ENCODE measurements at regions not wholly inside any gene's neighbourhood (a gene's known extent, or its start where the extent isn't known, plus 50 kb on each side); places are given as distances from the start of the nearest gene placed in this dataset.
"Not testable (repeated sequence)": the region's sequence is repeated elsewhere in the genome, so short reads cannot be mapped to it uniquely, and the experiment has no call there.

DNA sequence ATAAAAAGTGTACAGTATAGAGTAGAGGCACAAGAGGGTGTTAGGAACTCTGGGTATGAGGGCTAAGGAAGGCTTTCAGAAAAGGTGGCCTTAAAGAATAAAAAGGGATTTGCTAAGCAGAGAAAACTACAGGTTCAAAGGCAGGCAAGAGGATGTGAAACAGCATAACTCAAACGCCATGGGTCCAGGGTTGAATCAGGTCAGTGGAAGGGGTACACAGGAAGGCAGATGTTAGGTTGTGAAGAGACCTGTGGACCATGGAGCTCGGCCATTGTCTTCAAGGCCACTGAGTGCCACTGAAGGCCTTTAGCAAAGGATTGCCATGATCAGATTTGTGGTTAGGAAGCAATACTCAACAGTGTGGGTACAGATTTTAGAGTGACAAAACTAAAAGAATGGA is 108.2 kb upstream of the FAM98A start:
- no peak for DNase-seq (ENCODE audit: low read depth in 2 of 2)

DNA sequence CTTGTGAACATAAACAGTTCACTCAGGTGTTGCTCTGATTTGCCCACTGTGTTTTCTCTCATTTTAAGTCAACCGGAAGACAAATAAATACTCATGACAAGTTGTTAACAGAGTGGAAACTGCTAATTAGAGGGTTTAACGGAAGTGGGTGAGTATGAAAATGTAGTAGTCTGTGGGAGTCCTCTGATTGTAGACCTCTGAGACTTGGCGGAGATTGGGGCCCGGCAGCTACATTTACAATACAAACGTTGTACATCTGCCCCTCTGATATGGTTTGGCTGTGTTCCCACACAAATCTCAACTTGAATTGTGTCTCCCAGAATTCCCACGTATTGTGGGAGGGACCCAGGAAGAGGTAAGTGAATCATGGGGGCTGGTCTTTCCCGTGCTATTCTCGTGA is 107.3 kb upstream of the FAM98A start:
- DNase-seq (ENCODE audit: low read depth in 2 of 2): no peak

DNA sequence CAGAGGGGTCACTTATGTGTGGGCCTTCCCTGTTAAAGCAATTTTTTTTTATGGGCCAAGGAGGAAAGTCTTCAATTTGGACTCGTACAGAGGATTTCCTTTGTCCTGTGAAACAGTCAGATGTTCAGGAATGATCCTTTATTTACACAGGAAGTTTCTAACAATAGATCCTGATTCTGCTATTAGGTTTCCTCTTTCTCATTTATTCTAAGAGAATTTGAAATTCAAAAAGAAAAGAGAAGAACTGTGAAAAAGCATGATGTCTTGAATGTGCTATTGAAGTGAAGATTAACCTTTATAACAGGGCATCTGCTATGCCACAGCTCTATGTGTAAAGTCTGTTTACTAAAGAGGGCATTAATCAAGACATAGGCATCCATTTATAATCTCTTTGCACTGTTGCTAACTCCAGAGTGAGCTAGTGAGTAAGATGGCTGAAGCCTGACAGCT is 105.3 kb upstream of the FAM98A start:
- DNase-seq (ENCODE audit: low read depth in 2 of 2): no peak

DNA sequence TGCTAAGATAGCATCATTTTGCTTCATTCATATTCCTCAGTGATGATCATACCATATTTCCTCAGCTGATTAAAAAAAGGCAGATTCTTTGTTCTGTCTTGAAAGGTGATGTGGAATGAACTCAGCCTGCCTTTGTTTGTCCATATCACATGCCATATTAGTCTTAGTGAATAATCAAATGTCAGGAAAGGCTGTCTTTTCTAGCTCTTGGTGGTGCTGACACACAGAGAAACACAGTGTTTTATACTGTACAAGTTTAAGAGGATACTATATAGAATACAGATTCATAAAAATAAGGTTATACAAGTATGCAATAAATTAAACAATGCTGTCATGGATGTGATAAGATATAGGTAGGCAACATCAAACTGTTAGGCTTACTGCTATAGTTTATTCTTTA is 97.1 kb upstream of the FAM98A start:
- DNase-seq (ENCODE audit: low read depth in 2 of 2): no peak

DNA sequence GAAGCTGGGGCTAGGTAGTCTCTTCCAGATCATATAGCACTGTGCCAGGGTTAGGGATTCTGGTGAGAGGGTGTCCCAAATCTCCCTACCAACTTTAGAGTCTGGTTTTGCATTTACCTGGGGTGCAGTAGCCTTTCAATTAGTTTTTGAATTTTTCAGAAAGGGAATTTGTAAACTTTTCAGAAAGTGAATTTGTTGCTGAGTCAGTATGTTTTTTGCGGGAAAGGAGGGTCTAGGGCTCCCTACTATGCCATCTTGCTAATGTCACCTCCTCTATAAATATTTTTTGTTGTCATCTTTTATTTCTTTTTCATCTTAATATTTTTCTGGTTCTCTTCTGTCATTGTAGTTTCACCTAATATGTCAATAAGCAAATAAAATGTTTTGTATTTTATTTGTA is 95.8 kb upstream of the FAM98A start:
- no peak for DNase-seq (ENCODE audit: low read depth in 2 of 2)

DNA sequence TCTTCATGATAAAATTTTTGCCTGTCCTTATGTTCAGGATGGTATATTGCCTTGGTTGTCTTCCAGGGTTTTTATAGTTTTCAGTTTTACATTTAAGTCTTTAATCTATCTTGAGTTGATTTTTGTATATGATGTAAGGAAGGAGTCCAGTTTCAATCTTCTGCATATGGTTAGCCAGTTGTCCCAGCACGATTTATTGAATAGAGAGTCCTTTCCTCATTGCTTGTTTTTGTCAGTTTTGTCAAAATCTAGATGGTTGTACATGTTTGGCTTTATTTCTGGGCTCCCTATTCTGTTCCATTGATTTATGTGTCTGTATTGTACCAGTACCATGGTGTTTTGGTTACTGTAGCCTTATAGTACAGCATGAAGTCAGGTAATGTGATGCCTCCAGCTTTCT is 91.6 kb upstream of the FAM98A start:
- not testable (repeated sequence) for DNase-seq (ENCODE audit: low read depth in 2 of 2)

DNA sequence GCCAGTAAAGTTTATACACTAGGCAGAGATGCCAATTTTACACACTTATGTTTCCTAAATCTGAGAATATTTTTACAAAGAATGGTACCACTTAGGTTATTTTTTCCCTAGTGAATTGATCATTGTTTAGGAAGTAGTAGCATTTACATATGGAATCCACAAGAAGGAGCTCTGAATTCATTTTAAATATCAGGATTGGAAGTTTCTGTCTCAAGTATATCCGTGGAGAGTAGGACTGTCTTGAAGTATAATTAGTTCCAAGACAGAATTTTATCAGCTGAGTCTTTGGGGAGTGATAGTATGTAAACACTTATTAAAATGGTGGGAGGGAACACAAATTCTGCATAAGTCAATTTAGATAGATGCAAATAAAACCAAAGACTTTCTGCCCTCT is 82.3 kb upstream of the FAM98A start:
- DNase-seq (ENCODE audit: low read depth in 2 of 2): no peak

DNA sequence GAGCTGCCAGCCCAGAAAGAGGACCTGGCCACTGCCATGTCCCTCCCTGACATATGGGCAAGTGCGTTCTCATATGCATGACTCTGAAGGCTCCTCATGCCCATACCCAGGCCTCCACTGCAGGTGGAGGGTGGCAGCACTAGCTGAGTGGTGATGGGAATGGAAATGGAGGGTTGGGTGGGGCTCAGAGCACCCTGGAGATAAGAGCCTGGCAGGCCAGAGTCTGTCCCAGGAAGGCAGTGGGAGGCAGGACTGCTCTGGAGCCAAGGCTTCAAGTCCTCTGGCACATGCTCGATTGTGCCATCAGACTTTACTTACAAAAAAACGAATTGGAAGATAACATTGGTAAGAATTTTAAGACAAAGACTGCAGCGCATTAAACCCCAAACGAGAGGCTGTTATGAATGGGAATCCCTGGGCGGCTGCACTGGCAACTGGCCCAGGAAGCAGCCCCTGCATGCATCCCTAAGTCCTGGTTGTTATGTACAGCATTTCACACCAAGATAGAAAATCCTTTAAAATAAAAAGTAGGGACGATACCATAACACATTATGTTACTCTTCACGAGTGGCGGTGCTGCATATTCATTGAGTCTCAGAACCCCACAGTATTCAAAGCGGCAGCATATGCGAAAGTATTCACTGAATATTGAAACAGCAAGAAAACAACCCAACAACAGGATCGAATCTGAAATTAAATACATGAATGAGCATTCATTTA is 81.7 kb upstream of the FAM98A start:
- DNase-seq (ENCODE audit: low read depth in 2 of 2): no peak

DNA sequence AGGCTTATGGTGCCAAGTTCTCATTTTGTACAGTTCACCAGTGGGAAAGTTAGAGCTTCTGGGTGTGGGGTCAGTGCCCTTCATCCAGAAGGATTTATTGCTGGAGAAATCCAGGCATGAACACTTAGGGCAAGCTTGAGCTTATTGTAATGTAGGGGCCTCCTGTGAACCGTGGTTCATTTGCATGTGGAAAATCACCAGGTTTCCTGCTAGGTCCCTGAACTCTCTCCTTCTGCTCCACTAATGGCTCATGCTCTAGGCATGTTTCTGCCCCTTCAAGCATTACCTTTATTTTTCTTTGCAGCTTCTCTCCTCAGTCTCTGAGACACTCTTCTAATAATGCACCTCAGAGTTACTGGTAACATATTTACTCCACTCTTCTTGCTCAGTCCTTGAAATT is 79.3 kb upstream of the FAM98A start:
- no peak for DNase-seq (ENCODE audit: low read depth in 2 of 2)

DNA sequence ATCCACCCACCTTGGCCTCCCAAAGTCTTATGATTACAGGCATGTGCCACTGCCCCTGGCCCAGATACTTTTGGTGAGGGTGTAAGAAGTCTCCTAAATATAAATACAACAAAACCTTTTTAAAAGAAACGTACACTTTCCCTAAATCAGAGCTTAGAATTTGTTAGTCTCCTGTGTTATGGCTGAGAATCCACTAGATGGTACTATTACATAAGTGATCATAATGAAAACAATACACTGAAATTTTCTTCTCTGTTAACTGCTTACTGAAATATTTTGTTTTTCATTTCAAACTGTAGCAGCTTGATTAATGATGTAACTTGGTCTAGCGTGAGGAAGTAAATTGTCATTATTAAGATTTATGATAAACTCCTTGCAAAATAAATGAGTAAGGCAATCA is 74.8 kb upstream of the FAM98A start:
- DNase-seq (ENCODE audit: low read depth in 2 of 2): no peak

DNA sequence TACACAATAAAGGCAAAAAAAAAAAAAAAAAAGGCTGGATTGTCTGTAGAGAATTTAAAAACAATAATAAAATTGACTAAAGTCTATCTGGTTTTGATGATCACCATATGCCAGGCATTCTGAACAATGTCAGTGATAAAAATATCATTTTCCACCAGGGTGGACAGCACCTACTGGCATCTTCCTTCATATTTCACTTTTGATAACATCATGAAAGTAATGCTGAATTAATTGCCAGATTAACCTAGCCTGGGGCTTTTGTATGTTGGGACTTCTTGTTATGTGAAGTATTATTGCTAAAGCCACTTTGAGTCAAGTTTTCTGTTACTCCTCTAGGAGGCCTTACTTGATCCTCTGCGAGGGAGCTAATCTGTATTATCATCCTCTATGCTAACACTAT is 73.8 kb upstream of the FAM98A start:
- DNase-seq (ENCODE audit: low read depth in 2 of 2): no peak

DNA sequence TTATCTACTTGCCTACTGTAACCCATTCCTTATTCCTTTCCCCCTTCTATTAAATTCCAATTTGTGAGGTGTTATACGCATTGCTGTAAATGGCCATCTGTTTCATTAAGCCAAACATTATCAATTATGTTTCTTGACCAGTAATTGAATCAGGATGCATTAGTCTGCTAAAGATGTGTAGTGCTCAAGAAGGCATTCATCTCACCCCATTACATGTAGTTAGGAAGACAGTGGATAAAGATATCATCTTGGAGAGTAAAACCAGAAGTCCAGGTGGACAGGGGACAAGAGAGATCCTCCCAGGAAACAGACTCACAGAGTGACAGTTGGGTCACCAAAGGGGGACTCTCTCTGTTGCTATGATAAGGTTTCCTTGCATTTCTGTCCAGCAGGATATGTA is 73.3 kb upstream of the FAM98A start:
- DNase-seq (ENCODE audit: low read depth in 2 of 2): no peak

DNA sequence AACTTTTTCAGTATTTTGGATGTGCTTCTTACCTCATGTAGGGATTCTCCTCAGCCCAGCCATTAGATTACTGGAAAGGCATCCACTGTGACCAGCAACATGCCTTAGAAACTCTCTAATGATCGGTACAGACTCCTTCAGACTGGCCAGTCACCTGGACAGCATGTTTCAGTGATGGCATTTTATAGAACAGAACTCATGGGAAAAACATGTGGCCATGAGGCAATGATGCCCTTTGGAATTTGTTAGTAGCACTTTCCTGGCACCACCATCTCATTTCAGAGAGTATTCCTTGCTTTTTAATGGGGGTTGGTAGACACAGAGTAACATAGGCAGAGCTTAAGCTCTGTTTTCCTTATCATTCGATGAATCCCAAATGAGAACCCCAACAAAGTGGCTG is 72.1 kb upstream of the FAM98A start:
- no peak for DNase-seq (ENCODE audit: low read depth in 2 of 2)

DNA sequence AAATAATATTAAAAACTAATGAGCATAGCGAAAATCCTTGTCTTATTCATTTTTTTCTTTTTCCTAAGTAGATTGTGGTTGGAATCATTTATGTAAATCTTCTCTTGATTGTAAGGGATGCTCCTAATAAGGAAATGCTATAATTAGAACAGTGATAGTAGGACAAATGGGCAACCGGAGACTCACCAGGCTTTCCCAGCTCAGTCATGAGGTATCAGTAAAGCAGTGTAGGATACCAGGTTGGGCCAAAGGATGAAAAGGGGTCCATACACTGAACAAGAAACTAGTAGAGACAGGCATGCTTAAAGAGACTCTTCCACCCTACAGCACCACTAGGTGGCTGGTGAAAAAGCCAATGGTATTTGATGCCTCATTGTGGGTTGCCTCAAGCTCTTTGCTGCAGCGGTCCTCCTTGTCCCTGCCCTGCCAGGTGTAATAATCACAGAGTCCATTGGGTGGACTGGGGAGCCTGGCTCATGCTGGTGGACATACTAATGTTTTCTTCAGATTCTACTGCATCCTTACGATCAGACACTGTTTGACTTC is 71.4 kb upstream of the FAM98A start:
- DNase-seq (ENCODE audit: low read depth in 2 of 2): no peak

DNA sequence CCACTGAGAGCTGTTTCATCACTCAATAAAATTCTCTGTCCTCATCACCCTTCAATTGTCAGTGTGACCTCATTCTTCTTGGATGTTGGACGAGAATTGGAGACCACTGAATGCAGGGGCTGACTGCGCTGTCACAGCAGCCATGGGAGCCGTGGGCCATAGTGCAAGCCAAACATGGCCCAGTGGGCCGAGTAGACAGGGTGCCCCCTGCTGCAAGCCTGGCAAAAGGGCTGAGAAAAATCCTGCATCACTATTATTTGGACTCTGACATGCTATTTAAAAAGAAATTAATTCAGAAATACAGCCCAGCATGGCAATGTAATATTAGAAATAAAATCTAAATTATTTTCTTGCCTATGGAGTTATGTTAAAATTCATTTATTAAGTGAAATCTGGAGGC is 67.8 kb upstream of the FAM98A start:
- no peak for DNase-seq (ENCODE audit: low read depth in 2 of 2)

DNA sequence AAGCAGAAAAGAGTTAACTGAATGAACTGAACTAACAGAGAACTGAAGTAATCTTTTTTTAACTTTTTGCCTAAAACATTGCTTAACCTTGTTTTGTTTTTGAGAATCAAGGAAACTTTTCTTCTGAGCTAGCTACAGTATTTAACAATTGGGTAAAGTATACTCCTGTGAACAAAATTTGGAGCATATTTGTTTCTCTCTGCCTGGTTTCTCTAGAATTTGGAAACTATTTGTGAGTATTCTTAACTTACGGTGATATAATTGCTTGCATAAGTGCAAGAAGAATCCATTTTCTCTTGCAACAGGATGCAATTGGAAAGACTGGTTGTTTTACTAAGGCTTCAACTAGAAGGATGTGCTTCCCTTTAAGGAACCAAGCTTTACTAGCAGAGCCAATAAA is 65.9 kb upstream of the FAM98A start:
- DNase-seq (ENCODE audit: low read depth in 2 of 2): no peak

DNA sequence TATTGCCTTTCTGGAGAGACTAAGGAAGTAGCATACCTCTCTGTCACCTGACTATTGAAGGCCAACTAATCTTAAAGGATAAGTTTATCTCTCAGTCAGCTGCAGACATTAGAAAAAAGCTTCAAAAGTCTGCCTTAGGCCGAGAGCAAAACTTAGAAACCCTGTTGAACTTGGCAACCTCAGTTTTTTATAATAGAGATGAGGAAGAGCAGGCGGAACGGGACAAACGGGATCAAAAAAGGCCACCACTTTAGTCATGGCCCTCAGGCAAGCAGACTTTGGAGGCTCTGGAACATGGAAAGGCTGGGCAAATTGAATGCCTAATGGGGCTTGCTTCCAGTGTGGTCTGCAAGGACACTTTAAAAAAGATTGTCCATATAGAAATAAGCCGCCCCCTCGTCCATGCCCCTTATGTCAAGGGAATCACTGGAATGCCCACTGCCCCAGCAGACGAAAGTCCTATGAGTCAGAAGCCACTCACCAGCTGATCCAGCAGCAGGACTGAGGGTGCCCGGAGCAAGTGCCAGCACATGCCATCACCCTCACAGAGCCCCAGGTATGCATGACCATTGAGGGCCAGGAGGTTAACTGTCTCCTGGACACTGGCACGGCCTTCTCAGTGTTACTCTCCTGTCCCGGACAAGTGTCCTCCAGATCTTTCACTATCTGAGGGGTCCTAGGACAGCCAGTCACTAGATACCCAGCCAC is 61.5 kb upstream of the FAM98A start:
- no peak for DNase-seq (ENCODE audit: low read depth in 2 of 2)

DNA sequence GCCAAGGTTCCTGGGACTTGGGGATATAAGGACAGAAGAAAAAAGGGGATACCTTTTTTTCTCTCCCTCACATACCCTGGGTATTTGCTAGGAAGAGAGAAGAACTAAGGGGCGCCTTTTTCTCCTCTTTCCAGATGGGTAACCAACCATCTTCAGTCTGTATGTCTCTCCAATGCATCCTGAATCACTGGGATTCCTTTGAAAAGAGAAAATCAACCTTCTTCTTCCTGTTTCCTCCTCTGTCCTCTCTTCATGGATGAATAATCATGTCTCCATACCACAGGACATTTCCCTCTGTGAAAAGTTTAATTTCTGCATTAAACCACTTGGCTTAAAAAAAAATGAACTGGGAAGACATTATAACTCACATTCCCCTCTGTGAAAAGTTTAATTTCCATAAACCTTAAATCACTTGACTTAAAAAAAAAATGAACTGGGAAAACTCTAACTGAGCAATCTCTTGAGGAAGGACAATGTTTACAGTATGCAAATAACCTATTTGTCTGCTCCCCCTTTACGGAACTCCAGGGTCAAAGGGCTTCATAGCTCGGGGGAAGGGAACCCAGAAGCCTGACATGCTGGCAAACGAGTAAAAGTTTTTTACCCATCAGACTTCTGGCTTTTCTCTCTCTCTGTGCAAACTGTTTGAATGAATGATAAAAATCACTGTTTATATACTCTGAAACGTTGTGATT is 56.7 kb upstream of the FAM98A start:
- no peak for DNase-seq (ENCODE audit: low read depth in 2 of 2)

DNA sequence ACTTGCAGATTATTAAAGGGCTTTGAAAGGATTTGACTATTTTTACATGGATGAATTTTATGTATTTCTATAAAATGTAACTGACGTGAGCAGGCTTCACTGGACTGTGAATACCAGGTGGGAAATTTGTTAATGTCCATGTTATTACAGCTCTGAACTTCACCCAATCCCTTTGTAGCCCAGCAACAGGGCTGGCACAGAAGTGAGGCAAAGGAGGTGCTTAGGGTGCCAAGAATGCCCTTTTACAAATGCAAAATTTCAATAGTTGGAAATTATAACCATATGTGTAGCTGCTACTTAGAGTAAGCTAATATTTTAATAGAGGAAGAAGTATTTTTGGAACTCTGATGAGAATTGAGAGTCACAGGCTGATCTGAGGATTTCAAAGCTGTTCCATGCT is 53.7 kb upstream of the FAM98A start:
- no peak for DNase-seq (ENCODE audit: low read depth in 2 of 2)

DNA sequence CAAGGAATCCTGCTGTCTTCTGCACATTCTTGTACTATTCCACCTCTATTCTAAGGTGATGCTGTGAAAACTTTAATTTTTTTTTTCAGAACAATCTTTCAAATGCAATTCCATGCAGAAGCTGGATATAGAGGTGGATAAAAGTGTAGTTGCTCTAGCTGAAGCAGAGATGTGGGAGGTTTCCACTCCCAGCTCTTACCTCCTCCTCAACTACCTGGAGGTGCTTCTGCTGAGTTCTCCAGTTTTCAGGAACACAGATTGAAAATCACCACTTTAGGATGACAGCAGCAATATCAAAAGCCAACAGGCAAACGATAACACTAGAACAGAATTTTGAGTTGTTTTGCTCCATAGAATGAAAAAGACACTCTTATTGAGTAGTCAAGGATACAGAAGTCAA is 51.1 kb upstream of the FAM98A start:
- DNase-seq (ENCODE audit: low read depth in 2 of 2): no peak

All from stimulated activated CD4-positive, alpha-beta T cell treated with anti-CD3 and anti-CD28 coated beads, Interleukin-1b, Interleukin-23, amount 100 ng/mL, for 1 hour (primary cell).